Caki2 (cell line): ENCODE measurements at regions not wholly inside any gene's neighbourhood (a gene's known extent, or its start where the extent isn't known, plus 50 kb on each side); places are given as distances from the start of the nearest gene placed in this dataset.
"Not testable (repeated sequence)": the region's sequence is repeated elsewhere in the genome, so short reads cannot be mapped to it uniquely, and the experiment has no call there.

Experiments used
- DNase-seq: peaks from one replicate; pipeline ENCODE4 v3.0.0-alpha.2; 2015; ENCODE audit warnings: low read depth
- in situ Hi-C: cut with HindIII; loops from 2 replicates; pipeline ENCODE4 v1.10.0; 2016; ENCODE audit warnings: low sequenced_read_pairs, low pct_unique_long_range_greater_than_20kb, mixed read lengths

DNA sequence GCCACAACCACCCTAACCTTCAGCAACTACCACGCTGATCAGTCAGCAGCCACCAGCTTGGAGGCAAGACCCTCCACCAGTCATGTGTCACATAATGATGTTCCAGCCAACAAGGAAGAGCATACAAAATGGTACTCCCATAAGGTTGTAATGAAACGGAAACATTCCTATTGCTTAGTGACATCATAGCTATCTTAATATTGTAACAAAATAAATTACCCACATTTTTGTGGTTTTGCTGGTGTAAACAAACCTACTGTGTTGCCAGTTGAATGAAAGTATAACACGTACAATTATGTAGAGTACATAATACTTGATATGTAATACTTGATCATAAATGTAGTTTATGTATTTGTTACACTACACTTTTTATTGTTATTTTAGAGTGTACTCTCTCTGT is 1363.2 kb upstream of the ADGRL4 start:
- in situ Hi-C loops = no loop called here
- DNase-seq = no peak

- in situ Hi-C loops = no loop called here
- DNase-seq = no peak
Observed at GRCh38 chr1:80367058-80367457, 1360.5 kb upstream of the ADGRL4 start.

DNA sequence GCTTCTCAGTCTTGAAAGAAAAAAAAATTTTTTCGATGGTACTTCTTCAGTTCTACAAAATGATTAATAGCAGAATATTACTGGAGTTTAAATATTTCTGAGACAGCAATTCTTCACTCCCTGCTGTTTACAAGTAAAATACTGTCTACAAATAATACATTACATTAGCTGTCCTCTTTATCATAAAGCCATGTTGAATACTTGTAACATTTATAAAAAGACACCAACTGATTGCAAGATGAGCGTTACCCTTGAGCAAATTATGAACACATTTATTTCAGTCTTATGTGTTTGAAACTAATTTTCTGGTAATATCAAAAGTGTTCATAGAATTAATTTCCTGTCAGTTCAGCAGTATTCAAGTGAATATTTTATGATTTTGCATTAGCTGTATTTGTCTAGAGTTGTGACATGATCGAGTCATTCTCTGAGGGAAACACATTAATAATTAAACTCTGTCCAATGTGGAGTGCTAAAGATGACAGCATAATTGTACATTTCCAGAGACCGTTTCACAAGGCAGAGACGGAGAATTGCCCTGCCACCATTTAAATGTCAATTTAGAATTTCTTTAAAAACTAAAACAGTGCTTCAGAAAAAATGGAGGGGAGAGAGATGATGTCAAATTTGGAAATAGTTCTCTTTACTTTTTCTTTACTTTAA is 1359.0 kb upstream of the ADGRL4 start:
- in situ Hi-C loops = no loop called here
- DNase-seq = no peak

- no peak for DNase-seq
- in situ Hi-C loops = no loop called here
Observed at GRCh38 chr1:80363689-80364475, 1357.4 kb upstream of the ADGRL4 start.

GRCh38 chr1:80359666-80360065 is 1353.1 kb upstream of the ADGRL4 start:
- in situ Hi-C loops = no loop called here
- no peak for DNase-seq

GRCh38 chr1:80349218-80349617 is 1342.7 kb upstream of the ADGRL4 start:
- in situ Hi-C loops = no loop called here

DNA sequence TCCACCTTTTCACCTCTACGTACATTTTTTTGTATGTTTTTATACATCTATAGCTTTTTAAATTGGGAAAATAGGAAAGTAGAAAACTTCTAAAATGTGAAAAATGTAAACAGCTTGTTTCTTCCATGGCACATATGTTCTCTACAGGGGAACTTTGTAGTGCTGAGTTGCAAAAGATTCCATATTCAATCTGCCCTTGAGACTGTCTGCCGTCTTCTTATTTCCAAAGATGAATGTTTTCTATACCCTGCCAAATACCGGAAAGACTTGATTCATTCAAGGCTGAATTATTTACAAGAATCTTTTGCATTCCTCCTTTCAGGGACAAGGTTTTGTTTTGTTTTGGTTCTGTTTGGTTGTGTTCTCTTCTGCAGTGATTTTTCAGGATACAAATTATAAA is 1334.5 kb upstream of the ADGRL4 start:
- DNase-seq = no peak
- in situ Hi-C loops = no loop called here

More at GRCh38 chr1:80349218-80349617, 1342.7 kb upstream of the ADGRL4 start:
- DNase-seq = no peak

GRCh38 chr1:80318108-80318507 is 1311.6 kb upstream of the ADGRL4 start:
- in situ Hi-C loops = no loop called here
- DNase-seq = no peak

- DNase-seq = no peak
- in situ Hi-C loops = no loop called here
Observed at GRCh38 chr1:80310703-80311245, 1304.2 kb upstream of the ADGRL4 start.

GRCh38 chr1:80305466-80305865 is 1298.9 kb upstream of the ADGRL4 start:
- in situ Hi-C loops = no loop called here
- DNase-seq = no peak

GRCh38 chr1:80293818-80294217 is 1287.3 kb upstream of the ADGRL4 start:
- in situ Hi-C loops = no loop called here
- DNase-seq = no peak

GRCh38 chr1:80288750-80289149 is 1282.2 kb upstream of the ADGRL4 start:
- in situ Hi-C loops, DNase-seq: not testable (repeated sequence)

DNA sequence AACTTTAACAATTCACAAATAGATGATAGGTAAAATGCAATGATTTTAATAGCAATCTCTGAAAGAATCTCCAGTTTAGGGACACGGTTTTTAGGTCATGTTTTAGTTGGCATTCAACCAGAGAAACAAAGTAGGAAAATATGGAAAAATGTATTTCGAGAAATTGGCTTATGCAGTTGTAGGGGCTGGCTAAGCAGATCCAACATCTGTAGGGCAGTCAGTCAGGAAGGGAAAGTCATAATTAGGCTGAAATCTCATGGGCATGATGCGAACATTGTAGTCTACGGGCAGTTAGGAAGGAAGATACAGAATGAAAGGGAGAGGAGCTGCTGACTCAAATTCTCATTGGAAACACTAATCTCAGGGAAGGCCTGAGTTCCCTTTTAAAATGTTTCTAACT is 1276.0 kb upstream of the ADGRL4 start:
- in situ Hi-C loops = no loop called here
- DNase-seq = no peak

- DNase-seq = no peak
- in situ Hi-C loops = no loop called here
Observed at GRCh38 chr1:80278936-80279335, 1272.4 kb upstream of the ADGRL4 start.

GRCh38 chr1:80274256-80274655 is 1267.7 kb upstream of the ADGRL4 start:
- in situ Hi-C loops = no loop called here

GRCh38 chr1:80272495-80272894 is 1266.0 kb upstream of the ADGRL4 start:
- in situ Hi-C loops = no loop called here
- no peak for DNase-seq

More at GRCh38 chr1:80274256-80274655, 1267.7 kb upstream of the ADGRL4 start:
- DNase-seq = no peak

DNA sequence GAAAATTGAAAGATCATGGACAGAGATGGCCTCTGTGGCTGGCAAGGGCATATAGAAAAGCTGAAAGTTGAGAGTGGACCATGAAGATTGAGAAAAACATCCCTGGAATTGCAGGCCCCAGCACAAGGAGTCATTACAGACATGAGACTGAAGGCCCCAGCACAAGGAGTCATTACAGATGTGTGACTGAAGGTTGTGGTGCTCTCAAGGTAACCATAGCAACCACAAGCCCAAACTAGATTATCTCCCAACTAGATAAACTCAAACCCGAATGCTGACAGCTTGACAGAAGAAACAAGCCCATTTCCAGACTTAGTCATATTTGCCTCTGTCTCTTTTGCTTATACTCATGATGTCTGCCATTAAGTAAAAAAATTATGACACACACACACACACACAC is 1252.1 kb upstream of the ADGRL4 start:
- DNase-seq = no peak
- in situ Hi-C loops = no loop called here

DNA sequence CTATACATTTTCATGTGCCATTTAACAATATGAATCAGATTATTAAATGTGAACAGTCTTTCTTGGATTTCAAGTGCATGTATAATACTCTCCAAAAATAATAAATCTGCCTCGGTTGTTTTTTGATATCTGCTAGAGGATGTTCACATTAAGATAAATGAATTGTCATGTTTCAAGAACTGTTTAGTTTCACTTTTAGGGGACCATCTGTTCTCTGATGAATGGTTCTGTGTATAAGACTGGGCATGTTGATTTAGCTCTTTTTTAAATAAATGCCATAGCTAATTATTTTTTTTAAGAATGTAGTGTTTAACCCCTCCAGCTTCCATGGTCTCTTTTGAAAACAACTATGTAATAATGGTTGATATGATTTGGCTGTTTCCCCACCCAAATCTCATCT is 1245.1 kb upstream of the ADGRL4 start:
- in situ Hi-C loops = no loop called here
- DNase-seq = no peak

- DNase-seq = no peak
- in situ Hi-C loops = no loop called here
Observed at GRCh38 chr1:80251171-80251570, 1244.6 kb upstream of the ADGRL4 start.
